Heart right ventricle (tissue), 16 donors: ENCODE measurements at regions not wholly inside any gene's neighbourhood (a gene's known extent, or its start where the extent isn't known, plus 50 kb on each side); places are given as distances from the start of the nearest gene placed in this dataset.
A peak's percentile ranks its signal among the peaks of the same experiment; 100 is the strongest.

Source experiments
- ATAC-seq, 8 donors: fragments of 200-7000 bp; cut with Tn5 transposase; one replicate each; pipeline ENCODE4 v1.9.1; 2020; ENCODE audit warnings: mild to moderate bottlenecking in 8 of 8, moderate library complexity in 8 of 8, moderate number of reproducible peaks in 1 of 8
- DNase-seq, 2 donors: peaks; one replicate each; pipeline ENCODE4 v3.0.0-alpha.2; 2020
- H3K27ac ChIP-seq, 10 donors: fragments of 200-600 bp; sonication (generic) in 2 of 10; one replicate each; pipeline versions ENCODE4 v1.5.0 to v1.8.0; 2020 to 2022; ENCODE audit warnings: mild to moderate bottlenecking in 3 of 10
- H3K27me3 ChIP-seq, 7 donors: fragments of 200-600 bp; one replicate each; pipeline ENCODE4 v1.8.0; 2021 to 2022; ENCODE audit warnings: mild to moderate bottlenecking in 2 of 7
- H3K36me3 ChIP-seq, 9 donors: fragments of 200-600 bp; sonication (generic) in 1 of 9; one replicate each; pipeline versions ENCODE4 v1.5.0 to v1.8.0; 2020 to 2022; ENCODE audit warnings: mild to moderate bottlenecking in 2 of 9
- H3K4me1 ChIP-seq, 9 donors: fragments of 200-600 bp; sonication (generic) in 1 of 9; one replicate each; pipeline versions ENCODE4 v1.5.0 to v1.8.0; 2020 to 2022; ENCODE audit warnings: mild to moderate bottlenecking in 4 of 9
- H3K4me3 ChIP-seq, 10 donors: fragments of 200-600 bp; sonication (generic) in 2 of 10; one replicate each; pipeline versions ENCODE4 v1.5.0 to v1.8.0; 2020 to 2022; ENCODE audit warnings: mild to moderate bottlenecking in 7 of 10, moderate library complexity in 2 of 10
- H3K9me3 ChIP-seq, 11 donors: fragments of 200-600 bp in 10 of 11; sonication (generic) in 2 of 11; one replicate each; pipeline versions ENCODE4 v1.5.0 to v1.8.0; 2013 to 2022; ENCODE audit warnings: mild to moderate bottlenecking in 2 of 11, control low read depth in 1 of 11, moderate library complexity in 1 of 11
- WGBS, 2 donors: extraction: QIAGEN DNeasy Blood & Tissue Kit; methylation state at CpG; one replicate each; pipeline ENCODE4 v1.1.7; 2013; ENCODE audit warnings: inconsistent platforms in 1 of 2; 5-methylcytosine and 5-hydroxymethylcytosine counted together
- intact Hi-C, 10 donors: fragments of 100-400 bp; cut with DNase I; formaldehyde crosslinking; loops; one replicate each; pipeline versions ENCODE4 v1.11.1 to v1.14.2; 2022
- TF ChIP-seq, protein P1 (sequence below), 9 donors: fragments of 200-600 bp; sonication (generic) in 2 of 9; IDR thresholded peaks; one replicate each; pipeline versions ENCODE4 v1.5.0 to v1.8.0; 2021 to 2022; ENCODE audit warnings: antibody characterized with exemption in 9 of 9, mild to moderate bottlenecking in 5 of 9, moderate library complexity in 1 of 9
- donor health status: Arrhythmogenic right ventricular cardiomyopathy.
- donor health status: ischemic (EF 13 %, LVEDD 7.1; RV severe dilation, severe dysfunction).
- donor health status: healthy with polysubstance abuse.
- donor health status: DM: no; HTN: yes; CAD: no.
- donor health status: DM: no; HTN: no; CAD: no.
- donor health status: ischemic (EF 25% LVEDD 6.9; RV normal size, moderate dysfunction).
- donor health status: ischemic (EF 25% LVEDD 5.7; RV mildly dilated, moderate dysfunction).
- donor health status: healthy.
- donor health status: DM: yes; HTN: yes; CAD: no.
- donor health status: Ischemic cardiomyopathy.
- donor health status: ischemic (EF 35%, LVEDD 5.7; RV mildly dilated, moderate dysfunction).
- donor health status: nonischemic (EF 11% LVEDD 7.7; RV severe dilation, severe dysfunction).
- donor health status: DM: yes; HTN: yes; CAD: no.
- donor health status: PGD.
- donor health status: ischemic (EF 29% LVEDD 5.4; RV normal size, mild dysfunction).
- donor health status: nonischemic (EF 23%, LVEDD 6.1; RV moderate dilation, normal function).

GRCh38 chr14:100406505-100407131 is 83.5 kb downstream of the SLC25A47 start:
- Histone ChIP-seq H3K27me3 (no peaks in the 10 kb centered on the region), H3K4me3 (no peak overlapping the region), H3K36me3 (no peaks in the 10 kb centered on the region), H3K27ac (peak overlapping the region in 1 of 10 donors; percentile 54), H3K9me3 (no peaks in the 10 kb centered on the region), H3K4me1 (peaks cover 0 to 41% (median 11%) of the 10 kb centered on the region in 9 donors)
- TF ChIP-seq, protein P1, sequence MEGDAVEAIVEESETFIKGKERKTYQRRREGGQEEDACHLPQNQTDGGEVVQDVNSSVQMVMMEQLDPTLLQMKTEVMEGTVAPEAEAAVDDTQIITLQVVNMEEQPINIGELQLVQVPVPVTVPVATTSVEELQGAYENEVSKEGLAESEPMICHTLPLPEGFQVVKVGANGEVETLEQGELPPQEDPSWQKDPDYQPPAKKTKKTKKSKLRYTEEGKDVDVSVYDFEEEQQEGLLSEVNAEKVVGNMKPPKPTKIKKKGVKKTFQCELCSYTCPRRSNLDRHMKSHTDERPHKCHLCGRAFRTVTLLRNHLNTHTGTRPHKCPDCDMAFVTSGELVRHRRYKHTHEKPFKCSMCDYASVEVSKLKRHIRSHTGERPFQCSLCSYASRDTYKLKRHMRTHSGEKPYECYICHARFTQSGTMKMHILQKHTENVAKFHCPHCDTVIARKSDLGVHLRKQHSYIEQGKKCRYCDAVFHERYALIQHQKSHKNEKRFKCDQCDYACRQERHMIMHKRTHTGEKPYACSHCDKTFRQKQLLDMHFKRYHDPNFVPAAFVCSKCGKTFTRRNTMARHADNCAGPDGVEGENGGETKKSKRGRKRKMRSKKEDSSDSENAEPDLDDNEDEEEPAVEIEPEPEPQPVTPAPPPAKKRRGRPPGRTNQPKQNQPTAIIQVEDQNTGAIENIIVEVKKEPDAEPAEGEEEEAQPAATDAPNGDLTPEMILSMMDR (IDR thresholded peaks at IDR 0.05), result no peak
- DNase-seq, result no peak
- WGBS, 2 donors, result 77 to 86% methylated on average over 10 of the region's 10 CpGs
- intact Hi-C loops, result no loop called here
- peak in 6 of 8 donors; percentile 25 to 68 (median 52) for ATAC-seq

DNA sequence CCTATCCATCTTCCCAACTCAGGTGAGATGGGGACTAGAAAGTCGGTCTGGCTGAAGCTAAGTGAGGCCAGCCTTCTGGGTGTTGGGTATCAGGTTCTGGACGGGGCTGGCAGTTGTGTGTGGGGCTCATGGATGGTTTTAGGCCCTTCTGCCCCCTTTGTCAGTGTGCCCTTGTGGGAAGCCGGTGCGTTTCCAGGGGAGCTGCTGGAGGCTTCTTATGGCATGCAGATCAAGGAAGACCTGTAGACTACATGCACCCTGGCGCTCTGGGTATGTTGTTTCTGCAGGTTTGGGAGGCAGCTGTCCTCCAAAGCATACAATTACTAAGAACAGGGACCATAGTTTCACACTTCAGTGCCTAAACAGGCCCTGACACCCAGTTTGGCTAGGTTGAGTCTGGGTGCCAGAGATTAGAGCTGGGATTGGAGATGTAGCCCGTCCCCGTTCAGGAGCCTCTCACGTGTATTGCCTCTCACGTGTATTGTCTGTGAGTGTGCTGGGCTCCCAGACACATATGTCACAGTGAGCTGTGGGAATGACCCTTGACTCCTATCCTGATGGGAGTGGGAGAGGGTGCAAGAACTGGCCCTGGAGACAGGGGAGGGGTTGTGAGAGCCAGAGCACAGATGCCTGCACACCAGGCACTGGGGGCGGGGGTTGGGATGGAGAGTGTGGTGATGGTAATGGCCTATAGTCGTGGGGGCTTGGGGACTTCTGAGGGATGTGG is 84.4 kb downstream of the SLC25A47 start:
- Histone ChIP-seq H3K4me1 (peaks cover 0 to 40% (median 9%) of the 10 kb centered on the region in 9 donors), H3K27me3 (no peaks in the 10 kb centered on the region), H3K9me3 (no peaks in the 10 kb centered on the region), H3K36me3 (no peaks in the 10 kb centered on the region), H3K27ac (peak overlapping the region in 1 of 10 donors; percentile 54), H3K4me3 (no peak overlapping the region)
- TF ChIP-seq, protein P1 (IDR thresholded peaks at IDR 0.05), result no peak
- ATAC-seq (no peak), DNase-seq (no peak)
- intact Hi-C loops, result no loop called here
- 93 to 95% methylated on average over 11 of the region's 11 CpGs for WGBS, 2 donors

DNA sequence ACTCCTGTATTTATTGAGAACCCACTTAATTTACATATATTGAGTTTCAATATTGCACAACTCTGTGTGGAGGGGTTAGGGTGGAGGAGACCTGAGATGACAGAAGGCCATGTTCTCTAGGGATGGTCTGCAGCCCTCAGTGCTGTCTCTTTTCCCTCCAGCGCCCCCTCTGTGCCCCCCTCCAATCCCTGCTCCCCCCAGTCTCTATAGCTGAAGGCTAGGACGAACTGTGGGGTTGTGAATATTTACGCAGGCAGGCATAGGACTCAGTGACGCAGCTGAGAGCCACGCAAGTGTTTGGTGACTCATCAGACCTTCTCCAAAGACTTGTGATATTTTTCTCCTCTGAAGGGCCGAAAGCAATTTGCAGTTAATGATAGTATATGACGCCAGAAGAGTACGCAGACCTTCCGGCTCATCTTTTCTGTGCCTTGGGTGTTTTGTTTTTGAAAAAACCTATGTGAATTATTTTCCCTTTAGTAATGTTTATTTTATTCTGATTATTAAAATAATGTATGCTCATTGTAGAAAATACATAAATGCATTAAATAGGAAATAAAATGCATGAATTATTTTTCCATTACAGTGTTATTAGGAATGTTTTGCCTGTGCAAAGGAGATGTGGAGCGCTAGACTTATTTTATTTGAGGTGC is 85.3 kb downstream of the SLC25A47 start:
- no peak for ATAC-seq
- peaks cover 0 to 36% (median 7%) of the 10 kb centered on the region in 9 donors for H3K4me1 ChIP-seq
- H3K27ac ChIP-seq, result no peak overlapping the region
- intact Hi-C loops, result no loop called here
- no peaks in the 10 kb centered on the region for H3K36me3 ChIP-seq
- no peak for DNase-seq
- H3K27me3 ChIP-seq, result no peaks in the 10 kb centered on the region
- H3K4me3 ChIP-seq, result no peak overlapping the region
- TF ChIP-seq, protein P1 (IDR thresholded peaks at IDR 0.05), result no peak
- no peaks in the 10 kb centered on the region for H3K9me3 ChIP-seq
- WGBS, 2 donors, result 91 to 97% methylated on average over 10 of the region's 10 CpGs

- Histone ChIP-seq H3K4me3 (no peak overlapping the region), H3K27me3 (no peaks in the 10 kb centered on the region), H3K9me3 (no peaks in the 10 kb centered on the region), H3K36me3 (no peaks in the 10 kb centered on the region), H3K27ac (no peak overlapping the region), H3K4me1 (peaks cover 0 to 36% (median 7%) of the 10 kb centered on the region in 9 donors)
- no peak for ATAC-seq
- 82 to 88% methylated on average over 6 of the region's 6 CpGs for WGBS, 2 donors
- TF ChIP-seq, protein P1 (IDR thresholded peaks at IDR 0.05), result no peak
- no peak for DNase-seq
- intact Hi-C loops, result no loop called here
These were observed 85.8 kb downstream of the SLC25A47 start for GRCh38 chr14:100409003-100409360.
